CD14-positive monocyte (primary cell): ENCODE measurements at regions not wholly inside any gene's neighbourhood (a gene's known extent, or its start where the extent isn't known, plus 50 kb on each side); places are given as distances from the start of the nearest gene placed in this dataset.

Experiments
- DNase-seq, 3 donors: peaks; one replicate each; pipeline ENCODE4 v3.0.0-alpha.2; 2011 to 2022
- H2AFZ ChIP-seq: 2 replicates; pipeline ENCODE4 v1.6.0; 2012; ENCODE audit warnings: mild to moderate bottlenecking, low read depth, low read length, inconsistent platforms; ENCODE audit not compliant: insufficient read depth, poor library complexity, severe bottlenecking
- H3K27ac ChIP-seq, 2 donors: 1 replicate in 1 of 2; 2 replicates in 1 of 2; pipeline ENCODE4 v1.5.1; 2012 to 2013; ENCODE audit warnings: low read length in 2 of 2, control low read depth in 1 of 2, inconsistent platforms in 1 of 2, low read depth in 1 of 2, mild to moderate bottlenecking in 1 of 2
- H3K27me3 ChIP-seq, 2 donors: one replicate each; pipeline versions ENCODE4 v1.6.0 to v1.6.1; 2011 to 2013; ENCODE audit warnings: low read length in 2 of 2; ENCODE audit not compliant: control insufficient read depth in 2 of 2, insufficient read depth in 2 of 2
- H3K36me3 ChIP-seq, 2 donors: replicated peaks in 1 of 2; 1 replicate in 1 of 2; 2 replicates in 1 of 2; pipeline versions ENCODE4 v1.5.1 to v1.6.1; 2012 to 2013; ENCODE audit warnings: low read length in 2 of 2, control low read depth in 1 of 2, inconsistent platforms in 1 of 2, mild to moderate bottlenecking in 1 of 2; ENCODE audit not compliant: insufficient read depth in 2 of 2, control insufficient read depth in 1 of 2
- H3K4me1 ChIP-seq, 2 donors: 1 replicate in 1 of 2; 2 replicates in 1 of 2; pipeline versions ENCODE4 v1.5.1 to v1.6.1; 2012 to 2013; ENCODE audit warnings: low read length in 2 of 2, control low read depth in 1 of 2, inconsistent platforms in 1 of 2, mild to moderate bottlenecking in 1 of 2, moderate library complexity in 1 of 2; ENCODE audit not compliant: insufficient read depth in 2 of 2, control insufficient read depth in 1 of 2
- H3K4me2 ChIP-seq: replicated peaks from 2 replicates; pipeline ENCODE3; 2012; ENCODE audit warnings: low read length, moderate library complexity, mild to moderate bottlenecking; ENCODE audit not compliant: poor library complexity, severe bottlenecking; ENCODE audit errors: extremely low read depth
- H3K4me3 ChIP-seq, 3 experiments: fragments of 200-600 bp in 1 of 3; sonication (generic) in 1 of 3; replicated peaks in 1 of 3; 1 replicate in 2 of 3; 2 replicates in 1 of 3; pipeline ENCODE4 v1.5.1; 2011 to 2013; ENCODE audit warnings: low read length in 3 of 3, mild to moderate bottlenecking in 3 of 3, control low read depth in 2 of 3, low read depth in 2 of 3, inconsistent platforms in 1 of 3, moderate library complexity in 1 of 3
- H3K79me2 ChIP-seq: 2 replicates; pipeline ENCODE4 v1.6.0; 2012; ENCODE audit warnings: mild to moderate bottlenecking, control low read depth, inconsistent platforms, low read length, moderate library complexity; ENCODE audit not compliant: insufficient read depth
- H3K9ac ChIP-seq: 2 replicates; pipeline ENCODE4 v1.6.0; 2017; ENCODE audit warnings: low read length, mild to moderate bottlenecking; ENCODE audit not compliant: insufficient read depth, poor library complexity, severe bottlenecking
- H3K9me3 ChIP-seq, 2 donors: replicated peaks in 1 of 2; 1 replicate in 1 of 2; 2 replicates in 1 of 2; pipeline versions ENCODE4 v1.5.1 to v1.6.1; 2012 to 2013; ENCODE audit warnings: low read length in 2 of 2, control low read depth in 1 of 2; ENCODE audit not compliant: control insufficient read depth in 1 of 2, insufficient read depth in 1 of 2
- H4K20me1 ChIP-seq: 2 replicates; pipeline ENCODE4 v1.6.0; 2012; ENCODE audit warnings: mild to moderate bottlenecking, low read length, control low read depth, moderate library complexity; ENCODE audit not compliant: insufficient read depth
- H3K27ac Mint-ChIP-seq, 7 donors: one replicate each; pipeline ENCODE4 v1.8.0; 2020; ENCODE audit warnings: mild to moderate bottlenecking in 7 of 7, mixed read lengths in 7 of 7, moderate library complexity in 6 of 7, inconsistent platforms in 2 of 7
- H3K27me3 Mint-ChIP-seq, 3 donors: one replicate each; pipeline ENCODE4 v1.8.0; 2021 to 2022; ENCODE audit warnings: low read depth in 3 of 3, mild to moderate bottlenecking in 3 of 3, mixed read lengths in 3 of 3, moderate library complexity in 3 of 3, inconsistent platforms in 1 of 3
- H3K36me3 Mint-ChIP-seq, 2 donors: one replicate each; pipeline ENCODE4 v1.8.0; 2020; ENCODE audit warnings: mixed read lengths in 2 of 2, inconsistent platforms in 1 of 2, mild to moderate bottlenecking in 1 of 2
- H3K4me1 Mint-ChIP-seq: one replicate; pipeline ENCODE4 v1.8.0; 2020; ENCODE audit warnings: mild to moderate bottlenecking, mixed read lengths
- H3K4me3 Mint-ChIP-seq, 2 donors: one replicate each; pipeline ENCODE4 v1.8.0; 2020; ENCODE audit warnings: mild to moderate bottlenecking in 2 of 2, mixed read lengths in 2 of 2, moderate library complexity in 1 of 2
- H3K9me3 Mint-ChIP-seq, 7 donors: one replicate each; pipeline ENCODE4 v1.8.0; 2020 to 2022; ENCODE audit warnings: mixed read lengths in 7 of 7, mild to moderate bottlenecking in 6 of 7, moderate library complexity in 6 of 7, inconsistent platforms in 2 of 7
- intact Hi-C, 2 donors: fragments of 100-400 bp; cut with micrococcal nuclease; formaldehyde crosslinking; loops; one replicate each; pipeline versions ENCODE4 v1.15.0 to v1.15.1; 2023
- TF ChIP-seq, protein P1 (sequence below): fragments of 200-600 bp; IDR thresholded peaks from one replicate; pipeline ENCODE4 v1.8.0; 2022; ENCODE audit warnings: antibody characterized with exemption, mild to moderate bottlenecking

DNA sequence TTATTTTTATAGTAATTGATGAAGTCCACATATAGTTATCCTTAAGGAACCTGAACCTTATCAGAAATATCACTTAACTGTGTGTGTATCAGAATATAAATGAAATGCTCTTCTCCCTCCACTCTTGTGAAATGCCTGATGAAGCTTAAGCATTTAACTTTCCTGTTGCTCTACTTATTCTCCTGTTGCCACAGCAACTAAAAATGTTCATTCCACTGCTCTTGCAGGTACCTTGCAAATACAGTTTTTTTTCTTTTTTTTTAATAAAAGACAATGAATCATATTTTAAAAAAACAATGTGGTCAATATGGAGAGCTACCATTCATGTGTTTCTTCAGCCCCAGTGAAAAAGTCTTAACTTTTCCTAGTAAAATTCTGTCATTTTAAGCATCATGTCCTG lies 210.3 kb downstream of the RFPL4B start:
- peaks cover 0 to 2% (median 0%) of the 10 kb centered on the region in 3 donors for H3K27me3 Mint-ChIP-seq
- no peaks in the 10 kb centered on the region for H4K20me1 ChIP-seq

DNA sequence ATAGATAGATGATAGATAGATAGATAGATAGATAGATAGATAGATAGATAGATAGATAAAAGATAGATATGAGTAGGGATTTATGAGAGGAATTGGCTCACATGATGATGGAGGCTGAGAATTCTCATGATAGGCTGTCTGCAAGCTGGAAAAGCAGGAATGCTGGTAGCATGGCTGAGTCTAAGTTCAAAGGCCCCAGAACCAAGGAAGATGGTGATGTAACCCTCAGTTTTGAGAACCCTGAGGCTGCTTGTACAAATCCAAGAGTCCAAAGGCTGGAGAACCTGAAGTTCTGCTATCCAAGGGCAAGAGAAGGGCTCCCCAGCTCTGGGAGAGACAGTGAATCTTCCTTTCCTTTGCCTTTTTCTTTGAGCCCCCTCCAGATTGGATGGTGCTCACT lies 210.8 kb downstream of the RFPL4B start:
- intact Hi-C loops = no loop called here
- H3K36me3 ChIP-seq = no peaks in the 10 kb centered on the region
- no peak overlapping the region for H3K4me2 ChIP-seq
- no peaks in the 10 kb centered on the region for H3K4me1 ChIP-seq
- Mint-ChIP-seq H3K27me3 (peaks cover 0 to 2% (median 0%) of the 10 kb centered on the region in 3 donors), H3K4me1 (no peaks in the 10 kb centered on the region), H3K36me3 (no peaks in the 10 kb centered on the region), H3K4me3 (no peak overlapping the region), H3K9me3 (peaks cover 1 to 3% (median 2%) of the 10 kb centered on the region in 7 donors), H3K27ac (no peak overlapping the region)
- H3K9ac ChIP-seq = no peak overlapping the region
- TF ChIP-seq, protein P1, sequence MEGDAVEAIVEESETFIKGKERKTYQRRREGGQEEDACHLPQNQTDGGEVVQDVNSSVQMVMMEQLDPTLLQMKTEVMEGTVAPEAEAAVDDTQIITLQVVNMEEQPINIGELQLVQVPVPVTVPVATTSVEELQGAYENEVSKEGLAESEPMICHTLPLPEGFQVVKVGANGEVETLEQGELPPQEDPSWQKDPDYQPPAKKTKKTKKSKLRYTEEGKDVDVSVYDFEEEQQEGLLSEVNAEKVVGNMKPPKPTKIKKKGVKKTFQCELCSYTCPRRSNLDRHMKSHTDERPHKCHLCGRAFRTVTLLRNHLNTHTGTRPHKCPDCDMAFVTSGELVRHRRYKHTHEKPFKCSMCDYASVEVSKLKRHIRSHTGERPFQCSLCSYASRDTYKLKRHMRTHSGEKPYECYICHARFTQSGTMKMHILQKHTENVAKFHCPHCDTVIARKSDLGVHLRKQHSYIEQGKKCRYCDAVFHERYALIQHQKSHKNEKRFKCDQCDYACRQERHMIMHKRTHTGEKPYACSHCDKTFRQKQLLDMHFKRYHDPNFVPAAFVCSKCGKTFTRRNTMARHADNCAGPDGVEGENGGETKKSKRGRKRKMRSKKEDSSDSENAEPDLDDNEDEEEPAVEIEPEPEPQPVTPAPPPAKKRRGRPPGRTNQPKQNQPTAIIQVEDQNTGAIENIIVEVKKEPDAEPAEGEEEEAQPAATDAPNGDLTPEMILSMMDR = no peak
- H3K4me3 ChIP-seq = no peak overlapping the region
- no peaks in the 10 kb centered on the region for H3K79me2 ChIP-seq
- H3K27ac ChIP-seq = no peak overlapping the region
- DNase-seq = no peak
- H4K20me1 ChIP-seq = no peaks in the 10 kb centered on the region
- H3K9me3 ChIP-seq = no peaks in the 10 kb centered on the region
- H3K27me3 ChIP-seq = no peaks in the 10 kb centered on the region
- H2AFZ ChIP-seq = no peak overlapping the region

More for the DNA sequence above, 210.3 kb downstream of the RFPL4B start:
- Histone ChIP-seq H3K4me3 (no peak overlapping the region), H3K4me2 (no peak overlapping the region), H3K27me3 (no peaks in the 10 kb centered on the region), H3K36me3 (no peaks in the 10 kb centered on the region), H2AFZ (no peak overlapping the region), H3K9ac (no peak overlapping the region), H3K27ac (no peak overlapping the region), H3K9me3 (no peaks in the 10 kb centered on the region), H3K4me1 (no peaks in the 10 kb centered on the region), H3K79me2 (no peaks in the 10 kb centered on the region)
- Mint-ChIP-seq H3K4me3 (no peak overlapping the region), H3K4me1 (no peaks in the 10 kb centered on the region), H3K9me3 (peaks cover 2 to 5% (median 3%) of the 10 kb centered on the region in 7 donors), H3K27ac (no peak overlapping the region), H3K36me3 (no peaks in the 10 kb centered on the region)
- TF ChIP-seq, protein P1 = no peak
- no peak for DNase-seq
- intact Hi-C loops = no loop called here
